ENCODE measurements at regions not wholly inside any gene's neighbourhood (a gene's known extent, or its start where the extent isn't known, plus 50 kb on each side); places are given as distances from the start of the nearest gene placed in this dataset.

DNA sequence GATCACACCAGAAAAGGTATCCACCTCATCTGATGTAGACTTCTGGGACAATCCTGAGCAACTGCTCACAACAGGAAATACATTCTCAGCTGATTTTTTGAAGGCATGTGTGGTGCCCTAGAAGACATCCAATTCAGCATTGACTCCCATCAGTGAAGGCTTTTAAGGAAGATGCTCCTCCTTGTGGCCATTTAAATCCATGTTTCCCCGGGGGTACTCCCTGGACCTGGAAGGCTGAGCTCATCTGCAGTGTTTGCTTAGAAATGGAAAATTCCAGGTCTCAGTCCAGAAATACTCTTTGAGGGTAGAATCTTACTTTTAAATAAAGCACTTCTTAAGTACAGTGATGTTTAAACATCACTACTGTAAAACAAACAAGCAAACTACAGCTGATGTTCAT lies 195.5 kb upstream of the PDE10A start:
- TF ChIP-seq CTCF (conservative IDR thresholded peaks at IDR 0.05; ENCODE audit: low read length): no peak
- TF ChIP-seq EZH2phosphoT487 (IDR thresholded peaks at IDR 0.05; ENCODE audit: borderline replicate concordance): no peak
